SK-N-SH (cell line): ENCODE measurements at regions not wholly inside any gene's neighbourhood (a gene's known extent, or its start where the extent isn't known, plus 50 kb on each side); places are given as distances from the start of the nearest gene placed in this dataset.

Source experiments
- CTCF ChIA-PET: fragments of 300-600, 350-600 bp; formaldehyde crosslinking; extraction: SDS; loops from one replicate; lab custom pipeline; 2021; lab: Yijun Ruan, JAX
- POLR2A ChIA-PET: fragments of 350-600 bp; sonication (Branson Sonifier 250); formaldehyde crosslinking; extraction: SDS; loops from one replicate; lab custom pipeline; 2020; ENCODE audit warnings: antibody characterized with exemption, inconsistent platforms; lab: Yijun Ruan, JAX
- DNase-seq: peaks from one replicate; pipeline ENCODE4 v3.0.0; 2012
- H2AFZ ChIP-seq: fragments of 200-600 bp; sonication (generic); 2 replicates; pipeline ENCODE4 v1.8.1; 2016; ENCODE audit warnings: antibody characterized with exemption, mild to moderate bottlenecking, low read depth
- H3F3A ChIP-seq: fragments of 200-600 bp; sonication (generic); replicated peaks from 2 replicates; pipeline ENCODE3; 2016; ENCODE audit warnings: antibody characterized with exemption, mild to moderate bottlenecking; ENCODE audit not compliant: insufficient read depth
- H3K27ac ChIP-seq, 2 experiments: fragments of 200-500 bp in 1 of 2; fragments of 200-600 bp in 1 of 2; sonication (Bioruptor generic) in 1 of 2; sonication (generic), shearing (Covaris generic) in 1 of 2; 2 replicates each; pipeline versions ENCODE4 v1.5.1 to v1.6.1; 2014 to 2016; ENCODE audit warnings: low read depth in 2 of 2, inconsistent platforms in 1 of 2, low read length in 1 of 2, mild to moderate bottlenecking in 1 of 2, mixed read lengths in 1 of 2
- H3K27me3 ChIP-seq: fragments of 200-600 bp; sonication (generic), shearing (Covaris generic); 2 replicates; pipeline ENCODE4 v1.6.1; 2016; ENCODE audit warnings: mixed run types; ENCODE audit not compliant: insufficient read depth
- H3K36me3 ChIP-seq, 2 experiments: fragments of 200-500 bp in 1 of 2; fragments of 200-600 bp in 1 of 2; sonication (Bioruptor generic) in 1 of 2; sonication (generic) in 1 of 2; replicated peaks in 1 of 2; 2 replicates each; pipeline versions ENCODE3 to v1.5.1; 2014 to 2016; ENCODE audit warnings: low read length in 1 of 2, mild to moderate bottlenecking in 1 of 2; ENCODE audit not compliant: insufficient read depth in 2 of 2, control insufficient read depth in 1 of 2
- H3K4me1 ChIP-seq, 2 experiments: fragments of 200-500 bp in 1 of 2; fragments of 200-600 bp in 1 of 2; sonication (Bioruptor generic) in 1 of 2; sonication (generic), shearing (Covaris generic) in 1 of 2; 2 replicates each; pipeline versions ENCODE4 v1.5.1 to v1.6.1; 2014 to 2016; ENCODE audit warnings: low read depth in 1 of 2, low read length in 1 of 2, mixed run types in 1 of 2; ENCODE audit not compliant: insufficient read depth in 2 of 2, control insufficient read depth in 1 of 2
- H3K4me2 ChIP-seq: fragments of 200-600 bp; sonication (generic), shearing (Covaris generic); 2 replicates; pipeline ENCODE4 v1.6.1; 2017; ENCODE audit warnings: mixed run types
- H3K4me3 ChIP-seq, 2 experiments: fragments of 200-500 bp in 1 of 2; fragments of 200-600 bp in 1 of 2; sonication (Bioruptor generic) in 1 of 2; sonication (generic), shearing (Covaris generic) in 1 of 2; 2 replicates each; pipeline versions ENCODE4 v1.5.1 to v1.8.1; 2014 to 2016; ENCODE audit warnings: low read depth in 2 of 2, inconsistent platforms in 1 of 2, low read length in 1 of 2, mild to moderate bottlenecking in 1 of 2, mixed read lengths in 1 of 2, moderate library complexity in 1 of 2
- H3K79me2 ChIP-seq: fragments of 200-600 bp; sonication (generic); 2 replicates; pipeline ENCODE4 v1.8.1; 2017; ENCODE audit warnings: mild to moderate bottlenecking; ENCODE audit not compliant: insufficient read depth
- H3K9ac ChIP-seq: fragments of 200-600 bp; sonication (generic); 2 replicates; pipeline ENCODE4 v1.6.1; 2017; ENCODE audit warnings: mixed run types
- H3K9me2 ChIP-seq: fragments of 200-600 bp; sonication (generic); 2 replicates; pipeline ENCODE4 v1.6.1; 2017; ENCODE audit warnings: mixed run types
- H3K9me3 ChIP-seq: fragments of 200-600 bp; sonication (generic); 2 replicates; pipeline ENCODE4 v1.6.1; 2017; ENCODE audit warnings: mixed run types, mild to moderate bottlenecking, moderate library complexity
- H4K20me1 ChIP-seq: fragments of 200-600 bp; sonication (generic); 2 replicates; pipeline ENCODE4 v1.6.1; 2017; ENCODE audit warnings: mild to moderate bottlenecking, mixed run types; ENCODE audit not compliant: insufficient read depth
- CHD2 ChIP-seq: fragments of 150-350 bp; IDR thresholded peaks from 2 replicates; pipeline ENCODE4 v1.6.1; 2018; ENCODE audit warnings: low read length; ENCODE audit not compliant: partially characterized antibody
- EP300 ChIP-seq, 2 experiments: IDR thresholded peaks; 2 replicates each; pipeline versions ENCODE4 v1.4.0 to v1.6.1; 2012; ENCODE audit warnings: borderline replicate concordance in 1 of 2, low read depth in 1 of 2, low read length in 1 of 2
- EZH2phosphoT487 ChIP-seq: fragments of 200-600 bp; sonication (generic); IDR thresholded peaks from 2 replicates; pipeline ENCODE4 v1.6.1; 2017; ENCODE audit warnings: low read depth, mixed run types, mild to moderate bottlenecking, antibody characterized with exemption, moderate library complexity, borderline replicate concordance
- FOXJ3 ChIP-seq: sonication (generic); formaldehyde crosslinking; IDR thresholded peaks from 2 replicates; pipeline ENCODE4 v1.5.1; 2020; ENCODE audit warnings: mild to moderate bottlenecking, missing genetic modification reagents
- GABPA ChIP-seq: IDR thresholded peaks from 2 replicates; pipeline ENCODE4 v1.4.0; 2012; ENCODE audit warnings: low read depth, mild to moderate bottlenecking
- GATA2 ChIP-seq: sonication (generic); formaldehyde crosslinking; IDR thresholded peaks from 2 replicates; pipeline ENCODE4 v1.5.0; 2020; ENCODE audit warnings: mild to moderate bottlenecking, missing genetic modification reagents
- IRF3 ChIP-seq: fragments of 150-350 bp; IDR thresholded peaks from 2 replicates; pipeline ENCODE4 v1.6.1; 2016; ENCODE audit warnings: mild to moderate bottlenecking, low read depth, low read length
- JUND ChIP-seq: IDR thresholded peaks from 2 replicates; pipeline ENCODE4 v1.4.0; 2012
- MAX ChIP-seq: IDR thresholded peaks from 2 replicates; pipeline ENCODE4 v1.4.0; 2012; ENCODE audit warnings: low read depth
- NRF1 ChIP-seq: IDR thresholded peaks from 2 replicates; pipeline ENCODE4 v1.6.1; 2012; ENCODE audit warnings: low read depth, mild to moderate bottlenecking, low read length
- PBX3 ChIP-seq: IDR thresholded peaks from 2 replicates; pipeline ENCODE4; 2012
- POLR2AphosphoS5 ChIP-seq: IDR thresholded peaks from 2 replicates; pipeline ENCODE4 v1.6.1; 2012; ENCODE audit warnings: low read depth, low read length
- RFX5 ChIP-seq: IDR thresholded peaks from 2 replicates; pipeline ENCODE4 v1.6.1; 2012; ENCODE audit warnings: mild to moderate bottlenecking, improper control_type of control experiment, low read length
- SIN3A ChIP-seq: IDR thresholded peaks from 2 replicates; pipeline ENCODE4 v1.6.1; 2012; ENCODE audit warnings: low read depth, mild to moderate bottlenecking, low read length, moderate library complexity, borderline replicate concordance
- SMC3 ChIP-seq: IDR thresholded peaks from 2 replicates; pipeline ENCODE4 v1.6.1; 2012; ENCODE audit warnings: low read depth, low read length, improper control_type of control experiment
- TCF12 ChIP-seq: IDR thresholded peaks from 2 replicates; pipeline ENCODE4 v1.4.0; 2012
- USF1 ChIP-seq: IDR thresholded peaks from 2 replicates; pipeline ENCODE4 v1.4.0; 2012; ENCODE audit warnings: low read depth, borderline replicate concordance
- YY1 ChIP-seq: IDR thresholded peaks from 2 replicates; pipeline ENCODE4 v1.4.0; 2012; ENCODE audit warnings: low read depth, mild to moderate bottlenecking
- WGBS: methylation state at CpG from one replicate; pipeline ENCODE4 v1.1.6; 2017; ENCODE audit warnings: low lambda C conversion rate; 5-methylcytosine and 5-hydroxymethylcytosine counted together

GRCh38 chr10:52651293-52651692 lies 121.3 kb downstream of the MBL2 start:
- TF ChIP-seq IRF3 (no peak), GATA2 (CRISPR knock-in tag) (no peak), MAX (no peak), JUND (no peak), EP300 (IDR thresholded peaks at IDR 0.05; ENCODE audit: borderline replicate concordance in 1 of 2, low read depth in 1 of 2, low read length in 1 of 2) (no peak), FOXJ3 (CRISPR knock-in tag) (no peak), POLR2AphosphoS5 (no peak), GABPA (no peak), NRF1 (no peak), CHD2 (no peak), PBX3 (no peak), EZH2phosphoT487 (no peak), SMC3 (no peak), RFX5 (no peak), USF1 (no peak), SIN3A (no peak), TCF12 (no peak), YY1 (no peak)
- H3K9me2 ChIP-seq = no peaks in the 10 kb centered on the region
- H3K79me2 ChIP-seq = no peaks in the 10 kb centered on the region
- 47% methylated on average over 3 of the region's 3 CpGs for WGBS
- POLR2A ChIA-PET = no interaction called here
- peaks cover 11% of the 10 kb centered on the region for H3F3A ChIP-seq
- H3K4me3 ChIP-seq = no peak overlapping the region
- no peaks in the 10 kb centered on the region for H3K36me3 ChIP-seq
- H3K4me1 ChIP-seq = peaks cover 14% of the 10 kb centered on the region in 2 experiments; a peak in 3 of 4 replicates
- H4K20me1 ChIP-seq = no peaks in the 10 kb centered on the region
- H3K27ac ChIP-seq = peak overlapping the region in 1 of 2 experiments; percentile 62; a peak in 1 of 4 replicates
- H3K4me2 ChIP-seq = no peak overlapping the region
- CTCF ChIA-PET = no interaction called here
- no peak overlapping the region for H3K9ac ChIP-seq
- H3K27me3 ChIP-seq = no peaks in the 10 kb centered on the region
- no peak overlapping the region for H2AFZ ChIP-seq
- no peaks in the 10 kb centered on the region for H3K9me3 ChIP-seq
- DNase-seq = no peak
